ENCODE measurements at regions not wholly inside any gene's neighbourhood (a gene's known extent, or its start where the extent isn't known, plus 50 kb on each side); places are given as distances from the start of the nearest gene placed in this dataset.

GRCh38 chr13:109899316-109899715 lies 112.9 kb upstream of the IRS2 start:
- H3K27ac ChIP-seq: no peak overlapping the region
- DNase-seq: no peak
- intact Hi-C loops (cut with DNase I; ENCODE audit: low total_unique reads): no loop called here
- H3K36me3 ChIP-seq: no peaks in the 10 kb centered on the region
- no peak for TF ChIP-seq CTCF (IDR thresholded peaks at IDR 0.05)
- no peaks in the 10 kb centered on the region for H3K27me3 ChIP-seq
- no peak overlapping the region for H3K4me3 ChIP-seq
- H3K4me1 ChIP-seq: no peaks in the 10 kb centered on the region
- H3K9me3 ChIP-seq: no peaks in the 10 kb centered on the region

- no peak for DNase-seq
- no peak overlapping the region for H3K4me3 ChIP-seq
- no peaks in the 10 kb centered on the region for H3K4me1 ChIP-seq
- intact Hi-C loops (cut with DNase I; ENCODE audit: low total_unique reads): no loop called here
- H3K36me3 ChIP-seq: no peaks in the 10 kb centered on the region
- H3K27me3 ChIP-seq: no peaks in the 10 kb centered on the region
- no peak overlapping the region for H3K27ac ChIP-seq
- TF ChIP-seq CTCF (IDR thresholded peaks at IDR 0.05): no peak
- H3K9me3 ChIP-seq: no peaks in the 10 kb centered on the region
These were observed 111.7 kb upstream of the IRS2 start for GRCh38 chr13:109897988-109898624.

GRCh38 chr13:109892101-109892500 lies 105.7 kb upstream of the IRS2 start:
- H3K9me3 ChIP-seq: peaks cover 0 to 3% (median 0%) of the 10 kb centered on the region in 3 donors
- TF ChIP-seq CTCF (IDR thresholded peaks at IDR 0.05): no peak
- no peak overlapping the region for H3K4me3 ChIP-seq
- intact Hi-C loops (cut with DNase I; ENCODE audit: low total_unique reads): no loop called here
- H3K36me3 ChIP-seq: no peaks in the 10 kb centered on the region
- no peaks in the 10 kb centered on the region for H3K27me3 ChIP-seq
- no peak overlapping the region for H3K27ac ChIP-seq
- H3K4me1 ChIP-seq: no peaks in the 10 kb centered on the region
- no peak for DNase-seq

GRCh38 chr13:109885235-109885634 lies 98.9 kb upstream of the IRS2 start:
- TF ChIP-seq CTCF (IDR thresholded peaks at IDR 0.05): no peak
- H3K9me3 ChIP-seq: peaks cover 0 to 3% (median 0%) of the 10 kb centered on the region in 3 donors
- no peak for DNase-seq
- intact Hi-C loops (cut with DNase I; ENCODE audit: low total_unique reads): no loop called here
- no peaks in the 10 kb centered on the region for H3K27me3 ChIP-seq
- H3K4me3 ChIP-seq: no peak overlapping the region
- no peaks in the 10 kb centered on the region for H3K36me3 ChIP-seq
- H3K27ac ChIP-seq: no peak overlapping the region
- H3K4me1 ChIP-seq: no peaks in the 10 kb centered on the region

GRCh38 chr13:109884462-109884861 lies 98.1 kb upstream of the IRS2 start:
- Histone ChIP-seq H3K27ac (no peak overlapping the region), H3K27me3 (no peaks in the 10 kb centered on the region), H3K36me3 (no peaks in the 10 kb centered on the region), H3K9me3 (peaks cover 0 to 3% (median 0%) of the 10 kb centered on the region in 3 donors), H3K4me3 (no peak overlapping the region), H3K4me1 (no peaks in the 10 kb centered on the region)
- intact Hi-C loops (cut with DNase I; ENCODE audit: low total_unique reads): no loop called here
- TF ChIP-seq CTCF (IDR thresholded peaks at IDR 0.05): no peak
- no peak for DNase-seq
